GM23338 (cell line): ENCODE measurements at regions not wholly inside any gene's neighbourhood (a gene's known extent, or its start where the extent isn't known, plus 50 kb on each side); places are given as distances from the start of the nearest gene placed in this dataset.

Experiments used
- EZH2 ChIP-seq: fragments of 200-600 bp; sonication (generic); IDR thresholded peaks from one replicate; pipeline ENCODE4 v1.8.0; 2017; ENCODE audit warnings: antibody characterized with exemption, mild to moderate bottlenecking, low read depth; ENCODE audit not compliant: unreplicated experiment
- POLR2AphosphoS5 ChIP-seq: IDR thresholded peaks from 2 replicates; pipeline ENCODE4 v1.6.1; 2016; ENCODE audit warnings: antibody characterized with exemption, low read depth
- TF ChIP-seq, protein P1 (sequence below), 2 experiments: fragments of 200-600 bp in 1 of 2; sonication (generic) in 1 of 2; conservative IDR thresholded peaks; 2 replicates each; pipeline versions ENCODE4 v1.5.1 to v1.6.1; 2016 to 2017; ENCODE audit warnings: antibody characterized with exemption in 2 of 2, low read depth in 2 of 2, mild to moderate bottlenecking in 2 of 2, moderate library complexity in 1 of 2

- no peak for TF ChIP-seq EZH2
- TF ChIP-seq, protein P1, sequence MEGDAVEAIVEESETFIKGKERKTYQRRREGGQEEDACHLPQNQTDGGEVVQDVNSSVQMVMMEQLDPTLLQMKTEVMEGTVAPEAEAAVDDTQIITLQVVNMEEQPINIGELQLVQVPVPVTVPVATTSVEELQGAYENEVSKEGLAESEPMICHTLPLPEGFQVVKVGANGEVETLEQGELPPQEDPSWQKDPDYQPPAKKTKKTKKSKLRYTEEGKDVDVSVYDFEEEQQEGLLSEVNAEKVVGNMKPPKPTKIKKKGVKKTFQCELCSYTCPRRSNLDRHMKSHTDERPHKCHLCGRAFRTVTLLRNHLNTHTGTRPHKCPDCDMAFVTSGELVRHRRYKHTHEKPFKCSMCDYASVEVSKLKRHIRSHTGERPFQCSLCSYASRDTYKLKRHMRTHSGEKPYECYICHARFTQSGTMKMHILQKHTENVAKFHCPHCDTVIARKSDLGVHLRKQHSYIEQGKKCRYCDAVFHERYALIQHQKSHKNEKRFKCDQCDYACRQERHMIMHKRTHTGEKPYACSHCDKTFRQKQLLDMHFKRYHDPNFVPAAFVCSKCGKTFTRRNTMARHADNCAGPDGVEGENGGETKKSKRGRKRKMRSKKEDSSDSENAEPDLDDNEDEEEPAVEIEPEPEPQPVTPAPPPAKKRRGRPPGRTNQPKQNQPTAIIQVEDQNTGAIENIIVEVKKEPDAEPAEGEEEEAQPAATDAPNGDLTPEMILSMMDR (conservative IDR thresholded peaks at IDR 0.05; ENCODE audit: low read depth in 2 of 2) = no peak
- no peak for TF ChIP-seq POLR2AphosphoS5
These were observed 138.1 kb upstream of the SLC24A3 start for GRCh38 chr20:19074356-19074755.
